Uterus (tissue), 2 donors: ENCODE measurements at regions not wholly inside any gene's neighbourhood (a gene's known extent, or its start where the extent isn't known, plus 50 kb on each side); places are given as distances from the start of the nearest gene placed in this dataset.

ENCODE experiments used
- CTCF ChIP-seq, 4 experiments: fragments of 200-600 bp in 2 of 4; fragments of 450-650 bp in 2 of 4; sonication (generic) in 2 of 4; IDR thresholded peaks; one replicate each; pipeline ENCODE4 v1.5.1; 2016 to 2019; ENCODE audit warnings: antibody characterized with exemption in 4 of 4, mild to moderate bottlenecking in 2 of 4, moderate library complexity in 1 of 4
- POLR2A ChIP-seq, 2 donors: fragments of 450-650 bp; IDR thresholded peaks; one replicate each; pipeline ENCODE4 v1.6.1; 2016; ENCODE audit warnings: antibody characterized with exemption in 2 of 2, mild to moderate bottlenecking in 1 of 2, moderate library complexity in 1 of 2

DNA sequence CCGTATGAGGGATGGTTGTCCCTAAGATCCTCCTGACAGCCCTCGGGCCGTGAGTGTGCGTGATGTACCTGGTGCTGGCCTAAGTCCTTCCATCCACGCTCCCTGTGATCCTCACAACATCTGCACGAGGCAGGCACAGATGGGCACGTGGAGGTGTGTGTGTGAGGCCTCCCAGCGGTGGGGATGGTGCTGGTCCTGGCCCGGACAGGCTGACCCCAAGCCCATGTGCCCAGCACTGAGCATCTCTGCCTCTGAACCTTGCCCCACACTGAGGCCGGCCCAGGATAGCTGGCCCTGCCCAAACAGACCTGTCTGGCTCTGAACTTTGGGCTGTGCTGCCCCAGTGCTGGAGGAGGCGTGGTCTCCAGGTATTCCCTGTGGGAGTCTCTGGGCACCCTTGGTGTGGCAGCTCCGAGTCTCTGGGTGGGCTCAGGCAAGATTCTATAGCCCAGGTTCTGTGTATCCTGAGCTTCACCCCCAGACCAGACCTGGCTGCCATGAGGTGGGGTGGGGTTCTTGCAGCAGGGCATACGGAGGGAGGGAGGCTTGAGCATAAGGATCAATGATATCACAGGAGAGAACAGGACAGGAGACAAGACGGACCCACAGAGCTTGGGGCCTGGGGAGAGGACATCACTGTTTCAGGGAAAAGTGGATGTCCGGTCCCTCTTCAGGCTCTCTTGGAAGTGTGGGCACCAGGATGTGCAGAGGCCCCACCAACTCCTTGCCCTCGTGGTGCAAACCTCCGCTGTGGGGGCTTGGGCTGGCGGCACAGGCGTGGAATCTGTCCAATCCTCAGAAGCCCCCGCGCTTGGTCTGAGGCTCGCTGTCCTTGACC lies 881.8 kb downstream of the BRD1 start:
- no peak for TF ChIP-seq CTCF (IDR thresholded peaks at IDR 0.05)
- no peak for TF ChIP-seq POLR2A (IDR thresholded peaks at IDR 0.05)
